B cell (primary cell): ENCODE measurements at regions not wholly inside any gene's neighbourhood (a gene's known extent, or its start where the extent isn't known, plus 50 kb on each side); places are given as distances from the start of the nearest gene placed in this dataset.
"Not testable (repeated sequence)": the region's sequence is repeated elsewhere in the genome, so short reads cannot be mapped to it uniquely, and the experiment has no call there.

Experiments
- ATAC-seq: fragments of 200-7000 bp; cut with Tn5 transposase; one replicate; pipeline ENCODE4 v1.10.0; 2021; ENCODE audit warnings: low read depth, mild to moderate bottlenecking, moderate number of reproducible peaks, moderate library complexity
- CTCF ChIA-PET: fragments of 350-600 bp; sonication (Branson Sonifier 250); formaldehyde crosslinking; loops from one replicate; lab custom pipeline; 2021; ENCODE audit warnings: antibody characterized with exemption, inconsistent platforms; lab: Charles Lee
- POLR2A ChIA-PET: fragments of 350-600 bp; sonication (Branson Sonifier 250); formaldehyde crosslinking; loops from one replicate; lab custom pipeline; 2021; ENCODE audit warnings: antibody characterized with exemption; lab: Charles Lee
- DNase-seq: peaks from one replicate; pipeline ENCODE4 v3.0.0; 2013
- H2AFZ ChIP-seq: 2 replicates; pipeline ENCODE4 v1.6.1; 2012; ENCODE audit warnings: mild to moderate bottlenecking, low read depth, low read length; ENCODE audit not compliant: insufficient read depth, poor library complexity, severe bottlenecking
- H3K27ac ChIP-seq, 2 donors: 1 replicate in 1 of 2; 2 replicates in 1 of 2; pipeline ENCODE4 v1.5.1; 2012 to 2013; ENCODE audit warnings: low read length in 2 of 2, mild to moderate bottlenecking in 2 of 2, moderate library complexity in 1 of 2
- H3K27me3 ChIP-seq, 4 experiments: fragments of 200-600 bp in 1 of 4; sonication (generic) in 1 of 4; replicated peaks in 1 of 4; 1 replicate in 2 of 4; 2 replicates in 2 of 4; pipeline versions ENCODE4 v1.6.1 to v1.7.0; 2013 to 2016; ENCODE audit warnings: low read length in 3 of 4, mild to moderate bottlenecking in 2 of 4, mixed read lengths in 1 of 4, moderate library complexity in 1 of 4; ENCODE audit not compliant: insufficient read depth in 4 of 4, control insufficient read depth in 3 of 4; ENCODE audit errors: control extremely low read depth in 1 of 4
- H3K36me3 ChIP-seq, 2 experiments: replicated peaks in 1 of 2; 1 replicate in 1 of 2; 2 replicates in 1 of 2; pipeline versions ENCODE4 v1.6.1 to v1.7.1; 2013; ENCODE audit warnings: low read length in 1 of 2; ENCODE audit not compliant: insufficient read depth in 2 of 2, control insufficient read depth in 1 of 2; ENCODE audit errors: control extremely low read depth in 1 of 2, extremely low read depth in 1 of 2
- H3K4me1 ChIP-seq, 2 donors: fragments of 200-600 bp in 1 of 2; sonication (generic) in 1 of 2; 1 replicate in 1 of 2; 2 replicates in 1 of 2; pipeline versions ENCODE4 v1.5.1 to v1.6.1; 2013 to 2017; ENCODE audit warnings: low read length in 2 of 2; ENCODE audit not compliant: control insufficient read depth in 2 of 2, insufficient read depth in 2 of 2
- H3K4me2 ChIP-seq: replicated peaks from 2 replicates; pipeline ENCODE3; 2012; ENCODE audit warnings: mild to moderate bottlenecking, low read depth, low read length; ENCODE audit not compliant: poor library complexity, severe bottlenecking
- H3K4me3 ChIP-seq, 5 experiments: fragments of 200-600 bp in 1 of 5; sonication (generic) in 1 of 5; 1 replicate in 3 of 5; 2 replicates in 2 of 5; pipeline versions ENCODE4 v1.5.1 to v1.7.0; 2011 to 2016; ENCODE audit warnings: low read length in 4 of 5, mild to moderate bottlenecking in 4 of 5, low read depth in 2 of 5, control low read depth in 1 of 5, moderate library complexity in 1 of 5; ENCODE audit not compliant: insufficient read depth in 1 of 5; ENCODE audit errors: control extremely low read depth in 1 of 5, extremely low read depth in 1 of 5
- H3K79me2 ChIP-seq: fragments of 200-600 bp; sonication (generic); one replicate; pipeline ENCODE4 v1.6.0; 2016; ENCODE audit warnings: low read length; ENCODE audit not compliant: control insufficient read depth, insufficient read depth
- H3K9ac ChIP-seq: fragments of 200-600 bp; sonication (generic); 2 replicates; pipeline ENCODE4 v1.6.1; 2017; ENCODE audit warnings: mild to moderate bottlenecking, low read length, moderate library complexity
- H3K9me3 ChIP-seq, 3 donors: one replicate each; pipeline versions ENCODE4 v1.6.1 to v1.7.1; 2013; ENCODE audit warnings: low read length in 2 of 3; ENCODE audit not compliant: control insufficient read depth in 2 of 3, insufficient read depth in 1 of 3; ENCODE audit errors: control extremely low read depth in 1 of 3
- H4K20me1 ChIP-seq: 2 replicates; pipeline ENCODE4 v1.6.0; 2012; ENCODE audit warnings: mild to moderate bottlenecking, low read length; ENCODE audit not compliant: insufficient read depth, control insufficient read depth, poor library complexity, severe bottlenecking
- H3K27ac Mint-ChIP-seq: one replicate; pipeline ENCODE4 v1.8.0; 2021; ENCODE audit warnings: mixed read lengths
- H3K27me3 Mint-ChIP-seq: one replicate; pipeline ENCODE4 v1.8.0; 2021; ENCODE audit warnings: mixed read lengths
- H3K4me1 Mint-ChIP-seq: one replicate; pipeline ENCODE4 v1.8.0; 2021; ENCODE audit warnings: mixed read lengths
- H3K4me3 Mint-ChIP-seq: one replicate; pipeline ENCODE4 v1.8.0; 2021; ENCODE audit warnings: mixed read lengths
- H3K9me3 Mint-ChIP-seq: one replicate; pipeline ENCODE4 v1.8.0; 2022; ENCODE audit warnings: mixed read lengths; ENCODE audit not compliant: insufficient read depth
- EZH2 ChIP-seq: IDR thresholded peaks from 2 replicates; pipeline ENCODE4 v1.6.1; 2012; ENCODE audit warnings: borderline replicate concordance, low read depth, mild to moderate bottlenecking, moderate library complexity, low read length; ENCODE audit not compliant: insufficient read depth, poor library complexity, severe bottlenecking
- WGBS: methylation state at CpG from one replicate; pipeline ENCODE4 v1.1.5; 2013; ENCODE audit warnings: missing lambda C conversion rate; ENCODE audit not compliant: insufficient coverage; 5-methylcytosine and 5-hydroxymethylcytosine counted together
- intact Hi-C: fragments of 100-400 bp; cut with micrococcal nuclease; formaldehyde crosslinking; loops from one replicate; pipeline ENCODE4 v1.10.0; 2022
- TF ChIP-seq, protein P1 (sequence below): fragments of 200-600 bp; IDR thresholded peaks from one replicate; pipeline ENCODE4 v1.8.0; 2022; ENCODE audit warnings: antibody characterized with exemption, mild to moderate bottlenecking

DNA sequence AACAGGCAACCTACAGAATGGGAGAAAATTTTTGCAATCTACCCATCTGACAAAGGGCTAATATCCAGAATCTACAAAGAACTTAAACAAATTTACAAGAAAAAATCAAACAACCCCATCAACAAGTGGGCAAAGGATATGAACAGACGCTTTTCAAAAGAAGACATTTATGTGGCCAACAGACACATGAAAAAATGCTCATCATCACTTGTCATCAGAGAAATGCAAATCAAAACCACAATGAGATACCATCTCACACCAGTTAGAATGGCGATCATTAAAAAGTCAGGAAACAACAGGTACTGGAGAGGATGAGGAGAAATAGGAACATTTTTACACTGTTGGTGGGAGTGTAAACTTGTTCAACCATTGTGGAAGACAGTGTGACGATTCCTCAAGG lies 321.6 kb downstream of the RPLP1 start:
- H4K20me1 ChIP-seq, H3K27me3 ChIP-seq, H2AFZ ChIP-seq, H3K4me3 ChIP-seq, H3K27ac ChIP-seq, H3K79me2 ChIP-seq, H3K9me3 Mint-ChIP-seq, POLR2A ChIA-PET, H3K27ac Mint-ChIP-seq, H3K9me3 ChIP-seq, ATAC-seq, intact Hi-C loops, CTCF ChIA-PET, DNase-seq, H3K4me2 ChIP-seq, H3K4me1 ChIP-seq, H3K9ac ChIP-seq, H3K4me1 Mint-ChIP-seq, H3K4me3 Mint-ChIP-seq, H3K36me3 ChIP-seq: not testable (repeated sequence)
- H3K27me3 Mint-ChIP-seq, result peaks cover 22% of the 10 kb centered on the region
- no CpG with 5 or more reads among the region's 3 CpGs for WGBS

DNA sequence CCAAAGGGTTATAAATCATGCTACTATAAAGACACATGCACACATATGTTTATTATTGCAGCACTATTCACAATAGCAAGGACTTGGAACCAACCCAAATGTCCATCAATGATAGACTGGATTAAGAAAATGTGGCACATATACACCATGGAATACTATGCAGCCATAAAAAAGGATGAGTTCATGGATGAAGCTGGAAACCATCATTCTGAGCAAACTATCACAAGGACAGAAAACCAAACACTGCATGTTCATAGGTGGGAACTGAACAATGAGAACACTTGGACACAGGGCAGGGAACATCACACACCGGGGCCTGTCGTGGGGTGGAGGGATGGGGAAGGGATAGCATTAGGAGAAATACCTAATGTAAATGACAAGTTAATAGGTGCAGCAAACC lies 322.1 kb downstream of the RPLP1 start:
- H3K4me1 Mint-ChIP-seq, POLR2A ChIA-PET, H3K79me2 ChIP-seq, H3K9me3 ChIP-seq, H3K9me3 Mint-ChIP-seq, H3K4me1 ChIP-seq, H3K9ac ChIP-seq, H3K4me3 Mint-ChIP-seq, intact Hi-C loops, H3K27ac Mint-ChIP-seq, DNase-seq, H3K4me3 ChIP-seq, H3K27me3 ChIP-seq, H2AFZ ChIP-seq, H4K20me1 ChIP-seq, H3K36me3 ChIP-seq, H3K4me2 ChIP-seq, CTCF ChIA-PET, H3K27ac ChIP-seq, ATAC-seq: not testable (repeated sequence)
- WGBS, result no CpG with 5 or more reads among the region's 2 CpGs
- peaks cover 21% of the 10 kb centered on the region for H3K27me3 Mint-ChIP-seq

DNA sequence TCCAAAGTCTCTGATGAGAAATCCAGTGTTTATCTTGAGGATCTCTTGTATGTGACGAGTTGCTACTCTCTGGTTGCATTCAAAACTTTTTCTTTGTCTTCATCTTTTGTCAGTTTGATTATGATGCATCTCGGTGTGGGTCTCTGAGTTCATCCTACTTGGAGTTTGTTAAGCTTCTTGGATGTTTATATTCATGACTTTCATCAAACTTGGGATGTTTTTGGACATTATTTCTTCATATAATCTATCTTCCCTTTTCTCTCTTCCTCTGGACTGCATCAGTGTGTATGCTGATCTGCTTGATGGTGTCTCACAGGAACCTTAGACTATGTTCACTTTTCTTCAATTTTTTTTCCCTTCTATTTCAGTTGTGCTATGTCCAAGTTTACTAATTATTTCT lies 320.4 kb downstream of the TLE3 start:
- H3K4me1 Mint-ChIP-seq, result peaks cover 12% of the 10 kb centered on the region
- no peak overlapping the region for H3K27ac Mint-ChIP-seq
- Histone ChIP-seq H3K9ac (no peak overlapping the region), H3K36me3 (no peaks in the 10 kb centered on the region), H3K4me1 (peaks cover 7 to 8% of the 10 kb centered on the region in 2 donors), H3K4me2 (no peak overlapping the region), H3K27me3 (peaks cover 0 to 7% (median 0%) of the 10 kb centered on the region in 4 experiments), H3K9me3 (peaks cover 0 to 1% (median 0%) of the 10 kb centered on the region in 3 donors), H4K20me1 (no peaks in the 10 kb centered on the region), H3K27ac (no peak overlapping the region), H2AFZ (no peak overlapping the region), H3K79me2 (no peaks in the 10 kb centered on the region), H3K4me3 (no peak overlapping the region)
- ChIA-PET CTCF (no interaction called here), POLR2A (no interaction called here)
- WGBS, result no CpG with 5 or more reads among the region's 2 CpGs
- H3K4me3 Mint-ChIP-seq, result no peak overlapping the region
- no peak for ATAC-seq
- intact Hi-C loops, result no loop called here
- H3K27me3 Mint-ChIP-seq, result peaks cover 10% of the 10 kb centered on the region
- no peak for DNase-seq
- peaks cover 4% of the 10 kb centered on the region for H3K9me3 Mint-ChIP-seq
- TF ChIP-seq EZH2, result no peak
- TF ChIP-seq, protein P1, sequence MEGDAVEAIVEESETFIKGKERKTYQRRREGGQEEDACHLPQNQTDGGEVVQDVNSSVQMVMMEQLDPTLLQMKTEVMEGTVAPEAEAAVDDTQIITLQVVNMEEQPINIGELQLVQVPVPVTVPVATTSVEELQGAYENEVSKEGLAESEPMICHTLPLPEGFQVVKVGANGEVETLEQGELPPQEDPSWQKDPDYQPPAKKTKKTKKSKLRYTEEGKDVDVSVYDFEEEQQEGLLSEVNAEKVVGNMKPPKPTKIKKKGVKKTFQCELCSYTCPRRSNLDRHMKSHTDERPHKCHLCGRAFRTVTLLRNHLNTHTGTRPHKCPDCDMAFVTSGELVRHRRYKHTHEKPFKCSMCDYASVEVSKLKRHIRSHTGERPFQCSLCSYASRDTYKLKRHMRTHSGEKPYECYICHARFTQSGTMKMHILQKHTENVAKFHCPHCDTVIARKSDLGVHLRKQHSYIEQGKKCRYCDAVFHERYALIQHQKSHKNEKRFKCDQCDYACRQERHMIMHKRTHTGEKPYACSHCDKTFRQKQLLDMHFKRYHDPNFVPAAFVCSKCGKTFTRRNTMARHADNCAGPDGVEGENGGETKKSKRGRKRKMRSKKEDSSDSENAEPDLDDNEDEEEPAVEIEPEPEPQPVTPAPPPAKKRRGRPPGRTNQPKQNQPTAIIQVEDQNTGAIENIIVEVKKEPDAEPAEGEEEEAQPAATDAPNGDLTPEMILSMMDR, result no peak
